ENCODE measurements at regions not wholly inside any gene's neighbourhood (a gene's known extent, or its start where the extent isn't known, plus 50 kb on each side); places are given as distances from the start of the nearest gene placed in this dataset.

DNA sequence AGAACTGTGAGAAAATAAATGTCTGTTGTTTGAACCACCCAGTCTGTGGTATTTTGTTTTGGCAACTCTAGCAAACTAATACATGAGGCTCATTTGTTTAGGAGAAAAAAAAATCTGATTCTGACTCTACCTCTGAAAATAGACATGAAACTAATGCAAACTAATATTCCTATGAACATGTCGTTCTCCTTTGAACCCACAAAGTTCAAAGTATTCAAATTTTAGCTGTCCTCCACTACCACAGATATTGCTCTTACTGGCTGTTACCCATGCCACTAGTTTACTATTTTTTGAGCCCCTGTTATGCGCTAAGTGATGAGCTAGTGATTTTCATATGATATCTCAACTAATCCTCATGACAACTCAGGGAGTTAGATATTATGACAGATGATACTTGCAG, 58.8 kb upstream of the ZNF804B start:
- DNase-seq (ENCODE audit: insufficient read length, low spot score) (no peak), FAIRE-seq (no peak)
- TF ChIP-seq CTCF (IDR thresholded peaks at IDR 0.05; ENCODE audit: insufficient read depth, missing control alignments) = no peak

DNA sequence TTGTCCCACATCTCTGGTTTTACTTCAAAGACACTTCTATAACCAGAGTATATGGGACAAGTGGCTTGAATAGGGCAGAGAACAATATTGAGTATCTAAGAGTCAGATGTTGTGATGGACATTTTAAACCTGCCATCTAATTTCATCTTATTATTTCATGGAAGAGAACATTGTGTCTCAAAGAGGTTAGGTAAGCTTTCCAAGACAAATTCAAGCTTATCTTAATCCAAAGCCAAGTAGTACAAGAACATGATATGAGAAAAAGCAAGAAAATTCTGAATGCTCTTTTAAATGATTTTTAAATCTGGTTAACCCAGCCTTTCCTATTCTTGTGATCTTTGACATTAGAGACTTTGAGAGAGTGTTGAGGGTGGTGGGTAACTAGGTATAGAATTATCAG, 65.3 kb upstream of the ZNF804B start:
- DNase-seq (ENCODE audit: insufficient read length, low spot score) (no peak), FAIRE-seq (no peak)
- TF ChIP-seq CTCF (IDR thresholded peaks at IDR 0.05; ENCODE audit: insufficient read depth, missing control alignments) = no peak

DNA sequence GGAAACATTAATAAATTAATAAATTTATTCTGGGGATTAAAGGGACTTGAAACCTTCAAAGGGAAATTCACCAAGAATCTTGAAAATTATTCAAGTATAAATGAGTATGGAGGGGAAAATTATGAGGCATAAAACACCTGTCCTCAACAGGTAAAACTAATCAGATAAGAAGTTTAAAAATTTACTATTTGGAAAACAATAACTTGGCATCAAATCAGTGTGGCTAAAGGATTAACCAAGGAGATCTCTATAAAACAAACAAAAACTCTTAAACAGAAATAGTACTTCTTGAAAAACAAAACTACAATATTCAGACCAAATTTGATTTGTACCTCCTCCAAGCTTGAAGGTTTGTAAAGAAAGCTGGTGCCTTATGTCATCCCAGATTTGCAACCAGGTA, 66.4 kb upstream of the ZNF804B start:
- no peak for TF ChIP-seq CTCF (IDR thresholded peaks at IDR 0.05; ENCODE audit: insufficient read depth, missing control alignments)
- no peak for FAIRE-seq
- no peak for DNase-seq (ENCODE audit: insufficient read length, low spot score)

- no peak for FAIRE-seq
- TF ChIP-seq CTCF (IDR thresholded peaks at IDR 0.05; ENCODE audit: insufficient read depth, missing control alignments) = no peak
- DNase-seq (ENCODE audit: insufficient read length, low spot score) = no peak
Observed at GRCh38 chr7:88692493-88692892, 67.0 kb upstream of the ZNF804B start.

- FAIRE-seq (no peak), DNase-seq (ENCODE audit: insufficient read length, low spot score) (no peak)
- TF ChIP-seq CTCF (IDR thresholded peaks at IDR 0.05; ENCODE audit: insufficient read depth, missing control alignments) = no peak
Observed at GRCh38 chr7:88689821-88690220, 69.7 kb upstream of the ZNF804B start.

- DNase-seq (ENCODE audit: insufficient read length, low spot score) (no peak), FAIRE-seq (no peak)
- no peak for TF ChIP-seq CTCF (IDR thresholded peaks at IDR 0.05; ENCODE audit: insufficient read depth, missing control alignments)
Observed at GRCh38 chr7:88688222-88688621, 71.3 kb upstream of the ZNF804B start.

GRCh38 chr7:88686468-88687229, 72.9 kb upstream of the ZNF804B start:
- no peak for DNase-seq (ENCODE audit: insufficient read length, low spot score)
- FAIRE-seq = no peak
- TF ChIP-seq CTCF (IDR thresholded peaks at IDR 0.05; ENCODE audit: insufficient read depth, missing control alignments) = no peak
